Mesothelial cell of epicardium (in vitro differentiated cells): ENCODE measurements at regions not wholly inside any gene's neighbourhood (a gene's known extent, or its start where the extent isn't known, plus 50 kb on each side); places are given as distances from the start of the nearest gene placed in this dataset.

Experiments used
- DNase-seq, 2 experiments: peaks; one replicate each; pipeline ENCODE4 v3.0.0; 2021; ENCODE audit warnings: low spot score in 2 of 2; ENCODE audit not compliant: unreplicated experiment in 2 of 2
- H3K27ac Mint-ChIP-seq: 2 replicates; pipeline ENCODE4 v1.8.0; 2021; ENCODE audit warnings: mixed read lengths
- H3K27me3 Mint-ChIP-seq: 2 replicates; pipeline ENCODE4 v1.8.0; 2021; ENCODE audit warnings: low read depth, mixed read lengths
- H3K36me3 Mint-ChIP-seq: 2 replicates; pipeline ENCODE4 v1.8.0; 2021; ENCODE audit warnings: mixed read lengths
- H3K4me1 Mint-ChIP-seq: 2 replicates; pipeline ENCODE4 v1.8.0; 2021; ENCODE audit warnings: mixed read lengths
- H3K4me3 Mint-ChIP-seq: 2 replicates; pipeline ENCODE4 v1.8.0; 2021; ENCODE audit warnings: mild to moderate bottlenecking, moderate library complexity, mixed read lengths
- H3K9me3 Mint-ChIP-seq: 2 replicates; pipeline ENCODE4 v1.8.0; 2021; ENCODE audit warnings: mixed read lengths
- CTCF ChIP-seq: fragments of 200-600 bp; sonication (generic); IDR thresholded peaks from one replicate; pipeline ENCODE4 v1.5.0; 2021; ENCODE audit warnings: antibody characterized with exemption; ENCODE audit not compliant: unreplicated experiment

GRCh38 chr13:85379991-85380390 lies 419.2 kb downstream of the SLITRK6 start:
- peaks cover 5% of the 10 kb centered on the region for H3K4me1 Mint-ChIP-seq
- TF ChIP-seq CTCF = no peak
- no peaks in the 10 kb centered on the region for H3K9me3 Mint-ChIP-seq
- no peak overlapping the region for H3K4me3 Mint-ChIP-seq
- H3K27ac Mint-ChIP-seq = no peak overlapping the region
- H3K27me3 Mint-ChIP-seq = no peaks in the 10 kb centered on the region
- no peaks in the 10 kb centered on the region for H3K36me3 Mint-ChIP-seq
- no peak for DNase-seq

- TF ChIP-seq CTCF = no peak
- Mint-ChIP-seq H3K36me3 (no peaks in the 10 kb centered on the region), H3K27ac (no peak overlapping the region), H3K27me3 (no peaks in the 10 kb centered on the region), H3K4me1 (peaks cover 5% of the 10 kb centered on the region), H3K9me3 (no peaks in the 10 kb centered on the region), H3K4me3 (no peak overlapping the region)
- DNase-seq = no peak
These were observed 419.8 kb downstream of the SLITRK6 start for GRCh38 chr13:85379433-85379832.

GRCh38 chr13:85377783-85378182 lies 421.4 kb downstream of the SLITRK6 start:
- DNase-seq = no peak
- no peaks in the 10 kb centered on the region for H3K27me3 Mint-ChIP-seq
- no peak overlapping the region for H3K27ac Mint-ChIP-seq
- peaks cover under 1% of the 10 kb centered on the region for H3K9me3 Mint-ChIP-seq
- H3K4me1 Mint-ChIP-seq = peaks cover 5% of the 10 kb centered on the region
- TF ChIP-seq CTCF = no peak
- H3K36me3 Mint-ChIP-seq = no peaks in the 10 kb centered on the region
- no peak overlapping the region for H3K4me3 Mint-ChIP-seq

- no peaks in the 10 kb centered on the region for H3K36me3 Mint-ChIP-seq
- H3K4me3 Mint-ChIP-seq = no peak overlapping the region
- DNase-seq = no peak
- no peak overlapping the region for H3K27ac Mint-ChIP-seq
- H3K9me3 Mint-ChIP-seq = peaks cover 4% of the 10 kb centered on the region
- no peaks in the 10 kb centered on the region for H3K27me3 Mint-ChIP-seq
- TF ChIP-seq CTCF = no peak
- no peaks in the 10 kb centered on the region for H3K4me1 Mint-ChIP-seq
These were observed 425.9 kb downstream of the SLITRK6 start for GRCh38 chr13:85373322-85373721.

GRCh38 chr13:85371254-85371653 lies 428.0 kb downstream of the SLITRK6 start:
- no peak for DNase-seq
- Mint-ChIP-seq H3K27ac (no peak overlapping the region), H3K4me3 (no peak overlapping the region), H3K4me1 (peaks cover 9% of the 10 kb centered on the region), H3K9me3 (peaks cover 4% of the 10 kb centered on the region), H3K36me3 (no peaks in the 10 kb centered on the region), H3K27me3 (no peaks in the 10 kb centered on the region)
- TF ChIP-seq CTCF = no peak

GRCh38 chr13:85368686-85369085 lies 430.5 kb downstream of the SLITRK6 start:
- Mint-ChIP-seq H3K4me3 (no peak overlapping the region), H3K9me3 (peaks cover 4% of the 10 kb centered on the region), H3K4me1 (peaks cover 12% of the 10 kb centered on the region), H3K27ac (no peak overlapping the region), H3K36me3 (no peaks in the 10 kb centered on the region), H3K27me3 (no peaks in the 10 kb centered on the region)
- DNase-seq = no peak
- TF ChIP-seq CTCF = no peak
